ENCODE measurements at regions not wholly inside any gene's neighbourhood (a gene's known extent, or its start where the extent isn't known, plus 50 kb on each side); places are given as distances from the start of the nearest gene placed in this dataset.
A peak's percentile ranks its signal among the peaks of the same experiment; 100 is the strongest.

DNA sequence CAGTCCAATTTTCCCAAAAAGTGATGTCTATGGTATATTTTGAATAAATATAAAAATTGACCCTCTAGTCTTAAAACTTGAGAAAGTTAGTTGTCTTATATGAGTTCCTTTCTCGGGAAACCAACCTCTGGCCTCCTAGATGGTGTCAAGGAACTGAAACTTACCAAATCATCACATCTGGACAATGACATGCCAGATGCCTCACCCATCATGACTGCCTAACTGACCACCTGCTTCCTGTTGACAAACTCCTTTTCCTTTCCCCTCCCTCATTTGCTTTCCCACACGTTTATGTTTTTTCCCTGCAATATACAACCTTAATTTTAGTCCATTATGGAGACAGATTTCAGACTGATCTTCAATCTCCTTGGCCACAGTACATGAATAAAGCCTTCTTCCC lies 731.0 kb downstream of the EPHA7 start:
- H3K4me2 ChIP-seq (ENCODE audit: extremely low read depth, insufficient read depth, low read length), result no peak overlapping the region
- TF ChIP-seq, protein P1, sequence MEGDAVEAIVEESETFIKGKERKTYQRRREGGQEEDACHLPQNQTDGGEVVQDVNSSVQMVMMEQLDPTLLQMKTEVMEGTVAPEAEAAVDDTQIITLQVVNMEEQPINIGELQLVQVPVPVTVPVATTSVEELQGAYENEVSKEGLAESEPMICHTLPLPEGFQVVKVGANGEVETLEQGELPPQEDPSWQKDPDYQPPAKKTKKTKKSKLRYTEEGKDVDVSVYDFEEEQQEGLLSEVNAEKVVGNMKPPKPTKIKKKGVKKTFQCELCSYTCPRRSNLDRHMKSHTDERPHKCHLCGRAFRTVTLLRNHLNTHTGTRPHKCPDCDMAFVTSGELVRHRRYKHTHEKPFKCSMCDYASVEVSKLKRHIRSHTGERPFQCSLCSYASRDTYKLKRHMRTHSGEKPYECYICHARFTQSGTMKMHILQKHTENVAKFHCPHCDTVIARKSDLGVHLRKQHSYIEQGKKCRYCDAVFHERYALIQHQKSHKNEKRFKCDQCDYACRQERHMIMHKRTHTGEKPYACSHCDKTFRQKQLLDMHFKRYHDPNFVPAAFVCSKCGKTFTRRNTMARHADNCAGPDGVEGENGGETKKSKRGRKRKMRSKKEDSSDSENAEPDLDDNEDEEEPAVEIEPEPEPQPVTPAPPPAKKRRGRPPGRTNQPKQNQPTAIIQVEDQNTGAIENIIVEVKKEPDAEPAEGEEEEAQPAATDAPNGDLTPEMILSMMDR (conservative IDR thresholded peaks at IDR 0.05 in 1 of 2, IDR thresholded peaks at IDR 0.05 in 1 of 2; ENCODE audit: low read depth in 1 of 2, low read length in 2 of 2), result no peak
- no peak for TF ChIP-seq EZH2 (IDR thresholded peaks at IDR 0.05; ENCODE audit: low read length, missing control alignments)
- no peak overlapping the region for H2AFZ ChIP-seq (ENCODE audit: low read length)
- no peak overlapping the region for H3K27ac ChIP-seq (ENCODE audit: insufficient read depth, low read length)
- no peaks in the 10 kb centered on the region for H3K4me1 ChIP-seq (ENCODE audit: control insufficient read depth, extremely low read depth, insufficient read depth, low read length)
- no peaks in the 10 kb centered on the region for H4K20me1 ChIP-seq (ENCODE audit: control insufficient read depth, extremely low read depth, insufficient read depth, low read length)
- no peaks in the 10 kb centered on the region for H3K9me3 ChIP-seq (ENCODE audit: control insufficient read depth, insufficient read depth, low read depth, low read length)
- H3K27me3 ChIP-seq (ENCODE audit: control insufficient read depth, insufficient read depth, low read length), result no peaks in the 10 kb centered on the region
- no peaks in the 10 kb centered on the region for H3K36me3 ChIP-seq (ENCODE audit: control insufficient read depth, insufficient read depth, low read length)
- DNase-seq (ENCODE audit: low read depth in 2 of 2), result no peak
- H3K79me2 ChIP-seq (ENCODE audit: control insufficient read depth, insufficient read depth, low read length), result no peaks in the 10 kb centered on the region
- no peak overlapping the region for H3K4me3 ChIP-seq (replicated peaks in 1 of 4; ENCODE audit: control extremely low read depth in 1 of 4, insufficient read depth in 1 of 4, low read depth in 3 of 4, low read length in 4 of 4)
- H3K9ac ChIP-seq (ENCODE audit: insufficient read depth, low read length), result no peak overlapping the region

- no peak overlapping the region for H2AFZ ChIP-seq (ENCODE audit: low read length)
- no peaks in the 10 kb centered on the region for H3K36me3 ChIP-seq (ENCODE audit: control insufficient read depth, insufficient read depth, low read length)
- H3K4me1 ChIP-seq (ENCODE audit: control insufficient read depth, extremely low read depth, insufficient read depth, low read length), result no peaks in the 10 kb centered on the region
- no peak for DNase-seq (ENCODE audit: low read depth in 2 of 2)
- no peak overlapping the region for H3K4me2 ChIP-seq (ENCODE audit: extremely low read depth, insufficient read depth, low read length)
- H4K20me1 ChIP-seq (ENCODE audit: control insufficient read depth, extremely low read depth, insufficient read depth, low read length), result no peaks in the 10 kb centered on the region
- no peaks in the 10 kb centered on the region for H3K9me3 ChIP-seq (ENCODE audit: control insufficient read depth, insufficient read depth, low read depth, low read length)
- no peaks in the 10 kb centered on the region for H3K27me3 ChIP-seq (ENCODE audit: control insufficient read depth, insufficient read depth, low read length)
- no peak overlapping the region for H3K27ac ChIP-seq (ENCODE audit: insufficient read depth, low read length)
- TF ChIP-seq, protein P1 (conservative IDR thresholded peaks at IDR 0.05 in 1 of 2, IDR thresholded peaks at IDR 0.05 in 1 of 2; ENCODE audit: low read depth in 1 of 2, low read length in 2 of 2), result no peak
- TF ChIP-seq EZH2 (IDR thresholded peaks at IDR 0.05; ENCODE audit: low read length, missing control alignments), result no peak
- no peaks in the 10 kb centered on the region for H3K79me2 ChIP-seq (ENCODE audit: control insufficient read depth, insufficient read depth, low read length)
- no peak overlapping the region for H3K4me3 ChIP-seq (replicated peaks in 1 of 4; ENCODE audit: control extremely low read depth in 1 of 4, insufficient read depth in 1 of 4, low read depth in 3 of 4, low read length in 4 of 4)
- no peak overlapping the region for H3K9ac ChIP-seq (ENCODE audit: insufficient read depth, low read length)
Observed at GRCh38 chr6:92687278-92687677, 732.1 kb downstream of the EPHA7 start.

GRCh38 chr6:92684386-92684785 lies 735.0 kb downstream of the EPHA7 start:
- Histone ChIP-seq H4K20me1 (ENCODE audit: control insufficient read depth, extremely low read depth, insufficient read depth, low read length) (no peaks in the 10 kb centered on the region), H3K4me2 (ENCODE audit: extremely low read depth, insufficient read depth, low read length) (no peak overlapping the region), H3K9me3 (ENCODE audit: control insufficient read depth, insufficient read depth, low read depth, low read length) (no peaks in the 10 kb centered on the region), H3K27me3 (ENCODE audit: control insufficient read depth, insufficient read depth, low read length) (no peaks in the 10 kb centered on the region), H3K9ac (ENCODE audit: insufficient read depth, low read length) (no peak overlapping the region), H3K4me1 (ENCODE audit: control insufficient read depth, extremely low read depth, insufficient read depth, low read length) (no peaks in the 10 kb centered on the region), H3K27ac (ENCODE audit: insufficient read depth, low read length) (no peak overlapping the region), H3K4me3 (replicated peaks in 1 of 4; ENCODE audit: control extremely low read depth in 1 of 4, insufficient read depth in 1 of 4, low read depth in 3 of 4, low read length in 4 of 4) (no peak overlapping the region), H3K79me2 (ENCODE audit: control insufficient read depth, insufficient read depth, low read length) (no peaks in the 10 kb centered on the region), H3K36me3 (ENCODE audit: control insufficient read depth, insufficient read depth, low read length) (no peaks in the 10 kb centered on the region), H2AFZ (ENCODE audit: low read length) (no peak overlapping the region)
- TF ChIP-seq, protein P1 (conservative IDR thresholded peaks at IDR 0.05 in 1 of 2, IDR thresholded peaks at IDR 0.05 in 1 of 2; ENCODE audit: low read depth in 1 of 2, low read length in 2 of 2), result no peak
- TF ChIP-seq EZH2 (IDR thresholded peaks at IDR 0.05; ENCODE audit: low read length, missing control alignments), result no peak
- DNase-seq (ENCODE audit: low read depth in 2 of 2), result peak; percentile 8 to 37

Data from fibroblast of lung (primary cell).